Kidney epithelial cell (primary cell): ENCODE measurements at regions not wholly inside any gene's neighbourhood (a gene's known extent, or its start where the extent isn't known, plus 50 kb on each side); places are given as distances from the start of the nearest gene placed in this dataset.

Source experiments
- DNase-seq: peaks from one replicate; pipeline ENCODE4 v3.0.0-alpha.2; 2010; ENCODE audit warnings: low read depth
- H3K27me3 ChIP-seq: 2 replicates; pipeline ENCODE4 v1.6.0; 2011; ENCODE audit warnings: low read length; ENCODE audit not compliant: control insufficient read depth, insufficient read depth
- H3K36me3 ChIP-seq: 2 replicates; pipeline ENCODE4 v1.5.1; 2011; ENCODE audit warnings: low read length; ENCODE audit not compliant: control insufficient read depth, insufficient read depth
- H3K4me3 ChIP-seq: 2 replicates; pipeline ENCODE4 v1.5.1; 2011; ENCODE audit warnings: low read depth, mild to moderate bottlenecking, control low read depth, low read length
- CTCF ChIP-seq: IDR thresholded peaks from 2 replicates; pipeline ENCODE4 v1.5.1; 2011; ENCODE audit warnings: mild to moderate bottlenecking, moderate library complexity, low read length, control low read depth, inconsistent platforms; ENCODE audit not compliant: insufficient read depth, poor library complexity, severe bottlenecking

GRCh38 chr4:127174616-127175015 lies 458.1 kb upstream of the INTU start:
- Histone ChIP-seq H3K27me3 (no peaks in the 10 kb centered on the region), H3K4me3 (no peak overlapping the region), H3K36me3 (no peaks in the 10 kb centered on the region)
- TF ChIP-seq CTCF: no peak
- DNase-seq: no peak

GRCh38 chr4:127179256-127180087 lies 453.3 kb upstream of the INTU start:
- Histone ChIP-seq H3K27me3 (no peaks in the 10 kb centered on the region), H3K4me3 (no peak overlapping the region), H3K36me3 (no peaks in the 10 kb centered on the region)
- no peak for TF ChIP-seq CTCF
- DNase-seq: no peak

GRCh38 chr4:127181001-127181400 lies 451.8 kb upstream of the INTU start:
- Histone ChIP-seq H3K36me3 (no peaks in the 10 kb centered on the region), H3K27me3 (no peaks in the 10 kb centered on the region), H3K4me3 (no peak overlapping the region)
- TF ChIP-seq CTCF: no peak
- no peak for DNase-seq

- DNase-seq: no peak
Observed at GRCh38 chr4:127182687-127183086, 450.1 kb upstream of the INTU start.

GRCh38 chr4:127188847-127189246 lies 443.9 kb upstream of the INTU start:
- DNase-seq: no peak

More at GRCh38 chr4:127182687-127183086, 450.1 kb upstream of the INTU start:
- H3K27me3 ChIP-seq: no peaks in the 10 kb centered on the region
- TF ChIP-seq CTCF: no peak
- no peaks in the 10 kb centered on the region for H3K36me3 ChIP-seq
- H3K4me3 ChIP-seq: no peak overlapping the region

More at GRCh38 chr4:127188847-127189246, 443.9 kb upstream of the INTU start:
- Histone ChIP-seq H3K27me3 (no peaks in the 10 kb centered on the region), H3K4me3 (no peak overlapping the region), H3K36me3 (no peaks in the 10 kb centered on the region)
- no peak for TF ChIP-seq CTCF
